CD1c-positive myeloid dendritic cell (primary cell): ENCODE measurements at regions not wholly inside any gene's neighbourhood (a gene's known extent, or its start where the extent isn't known, plus 50 kb on each side); places are given as distances from the start of the nearest gene placed in this dataset.
"Not testable (repeated sequence)": the region's sequence is repeated elsewhere in the genome, so short reads cannot be mapped to it uniquely, and the experiment has no call there.

Experiments
- DNase-seq: peaks from one replicate; pipeline ENCODE4 v3.0.0-alpha.2; 2016; ENCODE audit errors: extremely low spot score

DNA sequence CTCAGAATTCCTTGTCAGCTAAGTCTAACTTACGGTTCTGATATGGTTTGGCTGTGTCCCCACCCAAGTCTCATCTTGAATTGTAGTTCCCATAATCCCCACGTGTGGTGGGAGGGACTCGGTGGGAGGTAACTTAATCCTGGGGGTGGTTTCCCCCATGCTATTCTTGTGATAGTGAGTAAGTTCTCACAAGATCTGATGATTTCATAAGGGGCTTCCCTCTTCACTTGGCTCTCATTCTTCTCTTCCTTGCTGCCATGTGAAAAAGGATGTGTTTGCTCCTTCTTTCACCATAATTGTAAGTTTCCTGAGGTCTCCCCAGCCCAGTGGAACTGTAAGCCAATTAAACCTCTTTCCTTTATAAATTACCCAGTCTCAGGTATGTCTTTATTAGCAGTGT lies 163.0 kb downstream of the PMAIP1 start:
- not testable (repeated sequence) for DNase-seq

DNA sequence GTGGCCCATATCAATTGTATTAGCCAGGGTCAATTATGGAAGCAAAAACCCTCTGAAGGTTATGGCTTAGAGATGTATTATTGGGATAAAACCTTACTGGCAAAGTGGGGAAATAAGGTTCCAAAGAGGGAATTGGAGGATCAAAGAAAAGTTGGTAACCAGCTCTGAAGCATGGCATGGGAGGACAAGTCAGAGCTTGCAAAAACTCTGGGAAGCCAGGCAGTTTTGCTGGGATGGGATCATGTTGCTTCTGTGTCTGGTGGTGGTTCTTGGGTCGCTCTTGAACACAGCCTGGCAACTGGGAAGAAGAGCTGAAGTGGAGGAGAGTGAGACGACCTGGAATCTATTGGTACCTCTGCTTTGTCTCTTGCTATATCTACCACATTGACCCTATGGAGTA lies 162.6 kb downstream of the PMAIP1 start:
- DNase-seq, result no peak

DNA sequence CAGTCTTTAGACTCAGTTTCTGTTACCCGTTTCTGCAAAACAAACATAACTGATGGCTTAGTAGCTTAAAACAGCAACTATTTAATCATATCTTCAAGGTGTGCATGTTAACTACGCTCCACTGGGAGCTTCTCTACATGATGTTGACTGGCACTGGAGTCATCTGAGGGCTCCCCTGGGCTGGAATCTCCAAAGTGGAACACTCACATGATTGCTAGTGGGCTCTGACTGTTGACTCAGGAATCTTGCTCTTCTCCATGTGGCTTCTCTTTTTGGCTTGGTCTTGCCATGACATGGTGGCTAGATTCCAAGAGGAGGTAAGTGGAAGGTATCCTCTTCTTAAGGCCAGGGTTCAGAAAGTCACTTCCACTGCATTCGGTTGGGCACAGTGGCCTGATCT lies 160.8 kb downstream of the PMAIP1 start:
- DNase-seq, result no peak

DNA sequence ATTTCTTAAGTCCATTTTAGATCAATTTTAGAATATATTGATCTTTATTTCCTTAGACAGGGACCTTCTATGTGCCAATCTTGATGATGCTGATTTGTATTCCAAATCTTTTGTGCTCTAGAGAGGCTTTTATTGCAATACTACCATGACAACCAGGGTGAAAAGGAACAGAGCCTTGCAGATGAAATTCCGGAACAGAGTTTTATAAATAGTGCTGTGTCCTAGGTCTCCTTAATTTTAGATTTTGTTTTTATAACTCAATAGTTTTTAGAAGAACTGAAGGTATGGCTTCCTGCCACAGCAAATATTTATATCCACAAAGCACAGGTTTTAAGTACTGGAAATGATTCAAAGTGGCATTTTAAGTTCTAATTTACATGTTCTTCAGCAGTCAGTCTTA lies 160.2 kb downstream of the PMAIP1 start:
- DNase-seq, result no peak

DNA sequence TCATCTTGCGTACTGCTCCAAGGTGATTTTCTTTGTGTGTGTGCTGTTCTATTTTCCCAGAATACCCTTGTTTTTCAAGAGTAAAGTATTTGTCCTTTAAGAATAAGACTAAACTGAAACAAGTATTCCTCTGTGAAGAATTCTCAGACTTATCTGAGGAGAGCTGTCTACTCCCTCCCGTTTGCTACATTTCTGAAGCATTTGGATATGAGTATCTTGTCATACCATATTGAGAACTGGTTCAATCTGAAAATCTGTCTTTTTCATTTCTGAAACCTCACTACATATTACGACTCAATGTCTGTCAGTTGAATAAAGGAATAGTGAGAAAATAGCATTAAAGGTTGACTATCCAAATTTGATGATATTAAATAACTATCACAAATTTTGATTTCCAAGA lies 159.4 kb downstream of the PMAIP1 start:
- no peak for DNase-seq

DNA sequence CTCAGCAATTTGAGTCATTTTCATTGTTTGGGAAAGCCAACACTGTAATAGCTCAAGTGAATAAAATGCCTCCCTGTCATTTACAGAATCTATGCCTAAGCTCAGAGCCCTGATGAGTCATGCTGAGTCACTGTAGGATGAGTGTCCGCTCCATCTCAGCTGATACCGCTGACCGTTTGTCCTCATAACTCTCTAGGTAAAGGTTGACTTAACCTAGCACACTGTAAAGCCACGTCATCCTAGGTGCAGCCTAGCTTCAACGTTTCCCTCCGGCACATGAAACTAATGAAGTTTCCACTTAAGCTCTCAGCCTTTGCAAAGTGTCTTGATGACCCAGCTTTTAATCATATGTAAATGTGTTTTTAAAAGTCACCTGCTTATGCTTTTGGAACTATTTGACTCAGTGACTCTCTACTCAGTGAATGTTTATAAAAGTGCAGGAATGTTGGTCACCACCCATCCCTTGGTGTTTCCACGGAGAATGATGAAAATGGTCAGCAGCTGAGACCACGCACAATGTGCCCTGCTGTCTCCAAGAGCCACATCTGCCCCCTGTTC lies 154.0 kb downstream of the PMAIP1 start:
- no peak for DNase-seq

DNA sequence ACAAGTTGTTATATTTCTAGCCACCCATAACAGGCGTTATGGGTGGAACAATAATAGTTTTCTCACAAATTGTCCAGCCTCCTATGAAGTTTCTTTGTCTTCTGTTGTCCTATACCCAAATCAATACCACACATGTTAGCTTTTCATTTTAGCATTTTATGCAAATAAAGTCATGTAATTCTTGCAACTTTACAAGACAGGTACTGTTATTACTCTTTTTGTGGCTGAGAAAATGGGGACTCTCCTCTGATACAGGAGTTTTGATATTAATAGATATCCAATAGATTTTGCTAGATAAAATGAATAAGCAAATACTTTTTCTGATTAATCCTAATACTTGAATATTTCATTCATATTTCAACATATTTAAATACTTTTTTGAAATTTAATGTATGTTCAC lies 151.0 kb downstream of the PMAIP1 start:
- no peak for DNase-seq

DNA sequence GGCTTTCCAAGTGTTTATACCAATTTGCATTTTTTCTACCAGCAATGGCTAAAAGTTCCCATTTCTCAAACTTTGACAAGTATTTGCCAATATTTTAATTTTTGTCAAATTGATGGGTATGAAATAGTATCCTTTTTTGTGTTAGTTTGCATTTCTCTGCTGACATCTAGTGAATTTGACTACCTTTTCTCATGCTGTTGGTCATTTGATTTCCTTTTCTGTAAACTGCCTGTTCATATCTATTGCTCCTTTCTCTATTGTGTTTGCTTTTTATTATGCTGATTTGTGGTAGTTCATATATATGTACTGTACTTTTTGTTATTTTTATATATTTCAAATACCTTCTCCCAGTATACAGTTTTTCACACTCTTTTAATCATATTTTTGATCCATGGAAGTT lies 149.4 kb downstream of the PMAIP1 start:
- DNase-seq, result no peak

DNA sequence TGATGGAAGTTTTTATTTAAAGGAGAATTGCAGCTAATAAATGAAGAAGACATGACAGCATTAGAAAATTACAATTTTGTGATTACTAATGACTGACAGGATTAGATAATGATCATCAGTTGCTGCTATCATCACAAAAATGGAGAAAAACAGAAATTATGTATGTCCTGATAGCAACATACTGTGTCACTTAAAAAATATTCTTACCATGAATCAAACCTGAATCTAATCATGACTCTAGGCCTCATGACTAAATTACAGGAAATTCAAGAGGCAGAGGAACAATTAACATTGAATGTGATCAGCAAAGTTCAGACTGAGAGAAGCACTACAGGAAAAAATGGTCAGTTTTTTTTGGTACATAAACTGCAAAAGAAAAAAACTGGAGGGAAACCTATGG lies 147.8 kb downstream of the PMAIP1 start:
- DNase-seq, result no peak

DNA sequence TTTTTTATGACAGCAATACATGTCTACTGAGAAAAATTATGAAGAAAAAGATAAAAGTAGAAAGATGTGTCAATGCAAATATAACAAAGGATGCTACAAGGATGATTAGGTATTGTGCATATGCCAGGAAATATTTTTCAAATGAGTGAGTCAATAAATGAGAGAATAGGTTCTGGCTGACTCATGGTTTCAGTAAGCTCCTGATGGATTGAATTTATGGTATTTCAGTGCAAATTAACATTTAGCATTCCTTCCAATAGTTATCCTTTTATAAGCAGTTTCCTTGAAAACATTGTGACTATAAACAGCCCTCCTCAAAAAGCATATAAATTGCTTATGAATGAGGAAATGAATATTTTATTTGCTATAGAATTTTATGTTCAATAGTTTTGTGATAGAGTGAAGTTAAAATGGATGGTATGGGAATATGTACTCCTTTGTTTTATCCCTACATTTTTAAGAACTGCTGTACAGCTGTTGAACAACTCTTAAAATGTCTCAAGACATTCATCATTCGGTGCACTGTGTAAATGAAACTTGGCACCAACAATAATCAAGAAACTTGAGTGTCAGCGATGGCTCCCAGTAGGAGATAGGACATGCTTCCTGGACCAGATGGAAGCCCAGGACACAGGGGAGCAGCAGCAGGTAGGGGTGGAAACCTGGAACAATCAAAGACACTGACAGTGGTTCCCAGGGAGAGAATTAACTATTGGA lies 144.7 kb downstream of the PMAIP1 start:
- no peak for DNase-seq

DNA sequence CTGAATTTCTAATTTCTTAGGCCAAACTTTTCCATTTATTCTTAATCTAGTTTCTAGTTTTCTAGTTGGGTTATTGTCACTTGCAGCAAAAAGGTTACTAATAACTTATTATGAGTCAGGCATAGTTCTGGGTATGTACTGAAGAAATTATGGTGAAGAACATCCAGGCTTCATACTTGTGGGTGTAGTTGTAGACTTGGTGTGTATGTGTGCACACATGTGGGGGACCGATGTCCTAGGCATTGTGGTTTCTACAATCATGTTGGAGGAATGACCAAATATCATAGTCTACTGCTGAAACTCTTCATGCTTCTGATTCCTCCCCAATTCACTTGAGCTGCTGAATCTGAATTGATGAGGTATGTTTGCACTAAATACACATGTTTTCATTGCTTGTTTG lies 141.2 kb downstream of the PMAIP1 start:
- DNase-seq, result no peak

DNA sequence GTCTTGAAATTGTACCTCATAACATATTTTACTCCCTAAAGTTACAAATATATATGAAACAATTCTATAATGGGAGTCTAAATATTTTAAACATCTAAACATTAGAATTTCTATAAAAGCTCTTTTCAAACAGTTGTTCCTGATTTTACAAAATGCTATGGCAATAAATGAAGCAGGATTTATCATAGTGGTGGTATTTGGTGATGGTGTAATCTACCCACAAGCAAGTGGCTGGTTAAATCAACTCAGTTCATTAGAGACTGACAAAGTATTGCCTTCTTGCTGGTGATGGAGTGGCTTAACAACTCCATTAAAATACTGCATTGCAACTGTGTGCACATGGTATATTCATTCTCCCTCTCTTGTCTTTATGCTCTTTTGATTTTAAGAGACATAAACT lies 138.9 kb downstream of the PMAIP1 start:
- DNase-seq, result no peak

DNA sequence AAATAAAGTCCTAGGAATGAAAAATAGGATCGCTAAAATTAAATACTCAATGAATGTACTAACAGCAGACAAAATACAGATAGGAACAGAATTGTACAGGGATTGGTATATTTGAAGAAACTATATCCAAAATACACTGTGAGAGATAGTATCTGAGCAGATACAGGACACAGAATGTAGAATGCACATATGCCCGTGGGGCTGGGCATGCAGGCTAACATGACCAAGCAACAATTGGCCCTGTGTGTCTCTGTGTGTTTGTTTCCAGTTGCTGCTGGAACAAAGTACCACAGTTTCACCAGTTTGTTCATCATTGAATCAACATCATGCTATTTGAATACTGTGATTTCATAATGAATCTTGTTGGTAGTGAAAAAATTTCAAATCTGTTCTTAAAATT lies 127.6 kb downstream of the PMAIP1 start:
- no peak for DNase-seq

DNA sequence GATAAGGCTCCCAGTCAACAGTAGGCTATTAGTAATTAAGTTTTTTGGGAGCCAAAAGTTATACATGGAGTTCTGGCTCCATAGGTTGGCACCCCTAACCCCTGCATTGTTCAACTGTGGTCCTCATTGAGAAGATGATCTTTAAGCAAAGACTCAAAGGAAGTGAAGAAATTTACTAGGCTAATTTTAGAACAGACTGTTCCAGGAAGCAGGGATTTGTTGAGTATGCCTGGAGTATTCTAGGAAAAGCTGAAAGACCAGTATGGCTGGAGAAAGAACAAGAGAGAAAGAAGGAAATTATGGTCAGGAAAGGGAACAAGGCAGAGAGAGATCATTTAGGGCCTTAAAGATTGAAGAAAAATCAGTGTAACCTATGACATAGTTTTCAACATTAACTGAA lies 125.1 kb downstream of the PMAIP1 start:
- no peak for DNase-seq

DNA sequence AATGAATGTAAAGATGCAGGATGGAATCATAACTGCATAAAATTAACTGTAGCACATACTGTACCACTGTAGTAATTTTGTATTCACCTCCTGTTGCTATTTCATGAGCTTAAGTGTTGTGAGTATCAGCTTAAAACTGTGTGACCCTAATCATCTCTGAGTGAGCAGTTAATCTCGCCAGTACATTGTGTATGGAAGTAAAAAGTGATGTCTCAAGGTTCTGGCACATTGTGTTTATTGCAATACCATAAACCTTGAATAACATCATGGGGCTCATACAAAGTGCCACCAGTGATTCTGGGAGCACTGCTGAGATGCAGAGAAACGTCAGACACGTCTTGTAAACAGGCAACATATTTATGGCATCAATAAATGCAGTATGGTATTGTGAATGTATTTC lies 124.5 kb downstream of the PMAIP1 start:
- DNase-seq, result no peak

DNA sequence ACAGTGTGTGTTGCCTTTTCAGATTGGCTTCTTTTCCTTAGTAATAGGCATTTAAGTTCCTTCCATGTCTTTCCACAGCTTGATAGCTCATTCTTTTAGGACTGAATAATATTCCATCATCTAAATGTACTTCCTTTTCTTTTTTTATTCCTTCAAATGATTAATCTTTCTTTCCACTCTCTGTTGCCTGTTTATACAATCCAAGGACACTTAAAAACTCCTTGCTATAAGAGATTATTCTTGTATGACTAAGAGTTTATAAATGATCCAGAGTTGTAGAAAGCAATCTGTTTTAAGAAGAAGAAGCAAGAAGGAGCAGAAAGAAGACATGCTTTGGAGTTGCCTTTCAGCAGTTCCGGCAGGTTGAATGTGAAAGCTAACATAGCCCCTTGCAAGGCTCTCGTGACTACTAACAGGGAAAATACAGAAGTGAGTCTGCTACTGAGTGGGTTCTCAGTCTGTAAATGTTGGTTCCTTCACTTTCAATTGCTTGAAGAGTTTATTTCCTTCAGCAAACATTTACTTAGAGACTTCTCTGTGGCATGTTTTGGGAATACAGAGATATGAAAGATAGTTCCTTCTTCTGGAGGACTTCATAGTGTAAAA lies 123.0 kb downstream of the PMAIP1 start:
- no peak for DNase-seq

DNA sequence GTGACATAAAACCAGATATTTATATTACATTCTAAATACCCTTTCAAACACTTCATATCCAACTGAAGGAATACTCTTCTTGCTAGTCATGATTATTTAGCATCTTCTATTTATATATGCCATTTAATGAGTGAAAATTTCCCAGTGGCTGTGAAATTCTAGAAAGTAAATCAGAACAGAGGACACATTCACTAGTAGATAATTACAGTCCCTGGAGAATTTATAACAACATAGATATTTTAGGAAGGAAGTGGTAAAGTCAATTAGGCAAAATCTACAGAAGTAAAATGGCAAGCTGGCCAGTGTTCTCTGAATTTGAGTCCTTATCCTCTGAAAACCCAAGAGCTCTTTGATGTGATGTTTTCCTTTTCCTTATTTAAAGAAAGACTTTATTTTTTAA lies 121.8 kb downstream of the PMAIP1 start:
- no peak for DNase-seq

DNA sequence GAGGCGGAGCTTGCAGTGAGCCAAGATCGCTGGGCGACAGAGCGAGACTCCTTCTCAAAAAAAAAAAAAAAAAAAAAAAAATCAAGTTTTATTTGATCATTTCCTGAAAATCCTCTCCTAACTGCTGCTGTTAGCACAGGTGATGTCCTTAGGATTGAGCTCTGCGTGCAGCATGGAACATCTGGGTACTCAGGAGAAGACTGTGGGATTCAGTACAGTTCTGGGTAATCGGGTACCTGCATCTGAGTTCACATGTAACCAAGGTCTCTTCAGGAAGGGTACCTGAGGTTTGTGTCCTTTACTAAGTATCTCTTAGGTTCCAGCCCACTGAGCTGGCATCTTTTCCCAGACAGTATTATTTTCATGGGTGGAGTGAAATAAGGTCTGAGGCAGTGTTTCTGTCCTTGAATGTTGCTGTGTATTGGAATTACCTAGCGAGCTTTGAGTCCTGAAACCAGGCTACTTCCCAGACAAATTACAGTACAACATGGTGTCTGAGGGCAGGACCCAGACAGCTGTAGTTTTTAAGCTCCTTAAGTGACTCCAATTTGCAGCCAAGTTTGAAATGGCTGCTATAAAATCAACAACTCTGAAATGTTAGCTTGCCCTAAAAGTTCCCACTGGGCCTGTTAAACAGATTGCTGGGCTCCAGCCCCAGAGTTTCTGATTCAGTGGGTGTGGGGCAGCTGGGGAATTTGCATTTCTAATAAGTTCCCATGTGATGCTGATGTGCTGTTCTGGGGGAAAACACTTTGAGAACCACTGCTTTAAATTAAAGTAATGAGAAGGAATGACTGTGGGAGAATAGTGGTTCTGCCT lies 120.5 kb downstream of the PMAIP1 start:
- no peak for DNase-seq

DNA sequence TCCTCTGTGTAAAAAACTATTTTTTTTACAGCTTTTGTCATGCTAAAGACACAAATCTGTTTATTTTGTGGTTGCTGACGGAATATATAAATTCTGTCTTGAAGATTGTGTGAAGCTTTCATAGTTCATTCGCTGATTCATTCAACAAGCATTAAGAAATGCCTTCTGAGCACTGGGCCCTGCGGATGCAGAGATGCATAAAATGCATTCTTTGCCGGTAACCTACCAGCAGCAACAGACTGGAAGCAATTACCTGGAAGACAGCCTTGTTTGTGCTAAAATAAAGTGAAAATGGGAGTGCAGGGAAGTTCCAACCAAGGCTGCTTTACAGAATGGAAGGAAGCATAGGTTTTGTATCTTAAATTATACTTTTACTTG lies 119.7 kb downstream of the PMAIP1 start:
- DNase-seq, result no peak

DNA sequence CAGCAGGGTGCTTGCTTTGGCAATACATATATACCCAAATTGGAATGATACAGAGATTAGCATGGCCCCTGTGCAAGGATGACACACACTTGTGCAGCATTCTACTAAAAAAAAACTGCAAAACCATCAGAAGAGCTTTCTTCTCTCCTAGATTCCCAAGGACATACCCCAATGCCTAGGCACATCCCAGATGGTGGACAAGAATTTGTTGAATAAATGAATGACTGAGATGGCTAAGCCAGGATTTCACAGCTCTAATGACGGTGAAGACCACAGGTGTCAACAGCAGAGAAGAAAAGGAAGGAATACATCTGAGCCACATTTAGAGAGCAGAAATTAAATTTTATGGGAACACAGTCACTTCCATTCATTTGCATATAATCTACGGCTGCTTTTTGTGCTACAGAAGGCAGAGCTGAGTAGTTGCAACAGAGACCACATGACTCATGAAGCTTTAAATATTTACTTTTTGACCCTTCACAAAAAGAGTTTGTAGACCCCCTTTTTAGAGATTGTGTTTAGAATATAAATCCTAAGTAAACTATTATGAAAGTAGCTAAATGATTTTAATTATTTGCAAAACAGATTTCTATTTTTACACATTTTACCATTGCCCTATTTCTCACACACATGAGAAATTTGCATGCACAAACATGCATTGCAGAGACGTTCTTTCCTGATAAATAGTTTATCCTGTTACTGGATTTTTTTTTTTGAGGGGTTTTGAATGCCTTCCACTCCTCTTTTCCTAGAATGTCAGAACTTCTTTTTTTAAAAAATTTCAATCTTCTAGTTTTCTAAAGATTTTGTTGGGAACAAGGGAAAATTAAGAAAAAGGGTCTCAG lies 119.0 kb downstream of the PMAIP1 start:
- DNase-seq, result no peak

DNA sequence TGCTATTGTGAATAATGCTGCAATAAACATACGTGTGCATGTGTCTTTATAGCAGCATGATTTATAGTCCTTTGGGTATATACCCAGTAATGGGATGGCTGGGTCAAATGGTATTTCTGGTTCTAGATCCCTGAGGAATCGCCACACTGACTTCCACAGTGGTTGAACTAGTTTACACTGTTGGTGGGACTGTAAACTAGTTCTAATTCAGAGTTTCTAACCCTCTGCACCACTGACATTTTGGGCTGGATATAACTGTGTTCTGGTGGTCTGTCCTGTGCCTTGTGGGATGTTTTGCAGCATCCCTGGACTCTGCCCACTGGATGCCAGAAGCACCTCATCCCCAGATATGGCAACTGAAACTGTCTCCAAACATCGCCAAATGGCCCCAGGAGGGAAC lies 118.3 kb downstream of the PMAIP1 start:
- DNase-seq, result not testable (repeated sequence)

DNA sequence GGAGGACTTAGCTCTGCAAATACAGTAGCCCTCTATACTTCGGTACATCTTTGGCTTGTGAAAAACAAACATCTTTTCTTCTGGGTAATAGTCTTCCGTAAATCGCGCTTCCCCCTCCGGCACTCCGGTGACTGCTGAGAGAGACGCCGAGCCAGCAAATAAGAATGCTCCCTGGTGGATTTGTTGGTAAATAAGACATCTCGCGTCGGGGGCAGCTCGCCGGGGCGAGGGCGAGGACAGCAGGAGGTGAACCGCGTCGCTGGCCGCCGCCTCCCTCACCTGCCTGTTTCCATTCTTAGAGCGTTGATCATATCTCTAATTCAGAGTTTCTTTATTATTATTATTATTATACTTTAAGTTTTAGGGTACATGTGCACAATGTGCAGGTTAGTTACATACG lies 117.6 kb downstream of the PMAIP1 start:
- DNase-seq, result no peak
